SK-N-DZ (cell line): ENCODE measurements at regions not wholly inside any gene's neighbourhood (a gene's known extent, or its start where the extent isn't known, plus 50 kb on each side); places are given as distances from the start of the nearest gene placed in this dataset.

Experiments used
- DNase-seq: peaks from one replicate; pipeline ENCODE4 v3.0.0-alpha.2; 2015; ENCODE audit warnings: low spot score

- no peak for DNase-seq
Measured at GRCh38 chr3:39748763-39749162, 60.6 kb upstream of the MYRIP start.

- DNase-seq: no peak
Measured at GRCh38 chr3:39750712-39751111, 58.7 kb upstream of the MYRIP start.

- no peak for DNase-seq
Measured at GRCh38 chr3:39751286-39751685, 58.1 kb upstream of the MYRIP start.

- no peak for DNase-seq
Measured at GRCh38 chr3:39752019-39752637, 57.3 kb upstream of the MYRIP start.

GRCh38 chr3:39752751-39753150 lies 56.7 kb upstream of the MYRIP start:
- DNase-seq: peak; percentile 57

GRCh38 chr3:39753391-39753790 lies 56.0 kb upstream of the MYRIP start:
- DNase-seq: peak; percentile 45

- no peak for DNase-seq
Measured at GRCh38 chr3:39754549-39754948, 54.9 kb upstream of the MYRIP start.

GRCh38 chr3:39755100-39755499 lies 54.3 kb upstream of the MYRIP start:
- DNase-seq: no peak

GRCh38 chr3:39757307-39757706 lies 52.1 kb upstream of the MYRIP start:
- DNase-seq: no peak
